K562 (cell line): ENCODE measurements at regions not wholly inside any gene's neighbourhood (a gene's known extent, or its start where the extent isn't known, plus 50 kb on each side); places are given as distances from the start of the nearest gene placed in this dataset.

Source experiments
- ATAC-seq: fragments of 200-7000 bp; cut with Tn5 transposase; 3 replicates; pipeline ENCODE4 v1.9.1; 2020; ENCODE audit warnings: moderate library complexity
- BruUV-seq: library from RNA; stranded (reverse); fragments of 400-500 nt; replicated peaks from 2 replicates; lab custom pipeline; 2021; lab: Mats Ljungman, UMichigan
- CTCF ChIA-PET: fragments of 300-600 bp; formaldehyde crosslinking; extraction: SDS; loops from one replicate; lab custom pipeline; 2021; ENCODE audit warnings: low intra/inter-chr PET ratio; lab: Yijun Ruan, JAX
- POLR2A ChIA-PET: fragments of 300-600, 350-650 bp; sonication (Branson Sonifier 250); formaldehyde crosslinking; extraction: SDS; loops from one replicate; lab custom pipeline; 2021; ENCODE audit warnings: antibody characterized with exemption, inconsistent platforms; lab: Yijun Ruan, JAX
- DNase-seq, 4 experiments: peaks; one replicate each; pipeline versions ENCODE4 v3.0.0 to v3.0.0-alpha.2; 2011 to 2018; ENCODE audit warnings: low spot score in 3 of 4, mixed read lengths in 3 of 4; ENCODE audit errors: extremely low read depth in 1 of 4
- FAIRE-seq: peaks from 2 replicates; lab custom pipeline; 2011; peaks lifted over from hg19 to GRCh38; lab: Jason Lieb, UNC
- H2AFZ ChIP-seq: 2 replicates; pipeline ENCODE4 v1.6.0; 2011; ENCODE audit warnings: low read depth, low read length, control low read depth, inconsistent platforms
- H3K27ac ChIP-seq: fragments of 200-600 bp; 3 replicates; pipeline ENCODE4 v1.8.0; 2011; ENCODE audit warnings: low read depth, mild to moderate bottlenecking, control low read depth, inconsistent platforms, low read length, moderate library complexity, mixed read lengths; ENCODE audit errors: extremely low read depth
- H3K27me3 ChIP-seq, 2 experiments: fragments of 300-600 bp in 1 of 2; 2 replicates in 1 of 2; 3 replicates in 1 of 2; pipeline versions ENCODE4 v1.6.0 to v1.8.0; 2011; ENCODE audit warnings: inconsistent platforms in 2 of 2, low read length in 2 of 2, mild to moderate bottlenecking in 1 of 2, mixed read lengths in 1 of 2, moderate library complexity in 1 of 2; ENCODE audit not compliant: control insufficient read depth in 2 of 2, insufficient read depth in 2 of 2
- H3K36me3 ChIP-seq: fragments of 300-600 bp; 3 replicates; pipeline ENCODE4 v1.8.0; 2011; ENCODE audit warnings: mild to moderate bottlenecking, low read length, inconsistent platforms; ENCODE audit not compliant: control insufficient read depth, insufficient read depth
- H3K4me1 ChIP-seq, 2 experiments: fragments of 200-600 bp in 1 of 2; replicated peaks in 1 of 2; 2 replicates in 1 of 2; 3 replicates in 1 of 2; pipeline versions ENCODE4 v1.5.1 to v1.8.0; 2011; ENCODE audit warnings: inconsistent platforms in 2 of 2, low read length in 2 of 2, mild to moderate bottlenecking in 1 of 2, mixed read lengths in 1 of 2, moderate library complexity in 1 of 2; ENCODE audit not compliant: control insufficient read depth in 2 of 2, insufficient read depth in 2 of 2
- H3K4me2 ChIP-seq: 2 replicates; pipeline ENCODE4 v1.6.1; 2011; ENCODE audit warnings: low read length, control low read depth, inconsistent platforms, mixed read lengths; ENCODE audit not compliant: insufficient read depth
- H3K4me3 ChIP-seq: fragments of 200-600 bp; sonication (generic), shearing (Covaris generic); 2 replicates; pipeline ENCODE4 v1.5.1; 2016; ENCODE audit warnings: control low read depth, inconsistent platforms
- H3K79me2 ChIP-seq: fragments of 200-600 bp; 3 replicates; pipeline ENCODE4 v1.8.0; 2011; ENCODE audit warnings: low read length, inconsistent platforms; ENCODE audit not compliant: control insufficient read depth, insufficient read depth
- H3K9ac ChIP-seq, 2 experiments: 2 replicates each; pipeline versions ENCODE4 v1.6.0 to v1.6.1; 2011; ENCODE audit warnings: low read depth in 2 of 2, low read length in 2 of 2, control low read depth in 1 of 2, inconsistent platforms in 1 of 2, mild to moderate bottlenecking in 1 of 2, mixed read lengths in 1 of 2; ENCODE audit not compliant: insufficient read depth in 1 of 2
- H3K9me1 ChIP-seq: one replicate; pipeline ENCODE4 v1.6.0; 2011; ENCODE audit warnings: inconsistent platforms, mild to moderate bottlenecking, low read length, moderate library complexity; ENCODE audit not compliant: control insufficient read depth, insufficient read depth
- H3K9me3 ChIP-seq: replicated peaks from 2 replicates; pipeline ENCODE4 v1.5.1; 2011; ENCODE audit warnings: low read depth, low read length, inconsistent platforms; ENCODE audit not compliant: control insufficient read depth, insufficient read depth
- H4K20me1 ChIP-seq: replicated peaks from 2 replicates; pipeline ENCODE4 v1.6.1; 2011; ENCODE audit warnings: low read length, inconsistent platforms, mixed read lengths; ENCODE audit not compliant: control insufficient read depth, insufficient read depth
- E2F3 ChIP-seq: fragments of 250-450 bp; sonication (Bioruptor Pico); IDR thresholded peaks from 2 replicates; pipeline ENCODE4 v1.4.0; 2020; ENCODE audit warnings: mild to moderate bottlenecking
- EGR1 ChIP-seq: fragments of 450-650 bp; conservative IDR thresholded peaks from 2 replicates; pipeline ENCODE4 v1.6.1; 2017; ENCODE audit warnings: mild to moderate bottlenecking
- MITF ChIP-seq: IDR thresholded peaks from 2 replicates; pipeline ENCODE4 v1.6.1; 2014; ENCODE audit warnings: antibody characterized with exemption
- NRF1 ChIP-seq, 2 experiments: fragments of 450-650 bp; IDR thresholded peaks in 1 of 2; conservative IDR thresholded peaks in 1 of 2; 2 replicates each; pipeline ENCODE4 v1.6.1; 2014; ENCODE audit warnings: mild to moderate bottlenecking in 2 of 2
- RBM25 ChIP-seq: fragments of 200-400 bp; formaldehyde crosslinking; IDR thresholded peaks from 2 replicates; pipeline ENCODE4 v1.6.1; 2018; ENCODE audit warnings: low read length, low read depth, moderate library complexity; ENCODE audit not compliant: severe bottlenecking
- RERE ChIP-seq: sonication (generic); formaldehyde crosslinking; IDR thresholded peaks from 2 replicates; pipeline ENCODE4 v1.8.0; 2023; ENCODE audit warnings: missing genetic modification reagents, mild to moderate bottlenecking, borderline replicate concordance
- RFX1 ChIP-seq: fragments of 450-650 bp; IDR thresholded peaks from 2 replicates; pipeline ENCODE4 v1.6.1; 2016; ENCODE audit warnings: mild to moderate bottlenecking, moderate library complexity
- SNRNP70 ChIP-seq: fragments of 200-400 bp; formaldehyde crosslinking; optimal IDR thresholded peaks from 2 replicates; pipeline ENCODE3; 2017; ENCODE audit warnings: low read depth, low read length
- TFAP4 ChIP-seq: sonication (generic); formaldehyde crosslinking; IDR thresholded peaks from 2 replicates; pipeline ENCODE4 v1.8.0; 2022; ENCODE audit warnings: missing genetic modification reagents, mild to moderate bottlenecking, moderate library complexity, borderline replicate concordance
- ZNF316 ChIP-seq: fragments of 450-650 bp; IDR thresholded peaks from 2 replicates; pipeline ENCODE4 v1.6.1; 2016
- WGBS: fragments of 100-300 bp; shearing (Covaris generic); methylation state at CpG from one replicate; pipeline ENCODE4 v1.1.6; 2016; ENCODE audit warnings: low coverage, mixed read lengths; ENCODE audit not compliant: insufficient coverage; ENCODE audit errors: missing lambda C conversion rate; 5-methylcytosine and 5-hydroxymethylcytosine counted together
- in situ Hi-C: fragments of 300-500 bp; cut with MboI; formaldehyde crosslinking; loops from 4 replicates; pipeline ENCODE4 v1.15.0; 2018; ENCODE audit warnings: inconsistent platforms, mixed read lengths
- intact Hi-C: fragments of 100-400 bp; cut with micrococcal nuclease; formaldehyde crosslinking; loops from 2 replicates; pipeline ENCODE4 v1.14.2; 2022

DNA sequence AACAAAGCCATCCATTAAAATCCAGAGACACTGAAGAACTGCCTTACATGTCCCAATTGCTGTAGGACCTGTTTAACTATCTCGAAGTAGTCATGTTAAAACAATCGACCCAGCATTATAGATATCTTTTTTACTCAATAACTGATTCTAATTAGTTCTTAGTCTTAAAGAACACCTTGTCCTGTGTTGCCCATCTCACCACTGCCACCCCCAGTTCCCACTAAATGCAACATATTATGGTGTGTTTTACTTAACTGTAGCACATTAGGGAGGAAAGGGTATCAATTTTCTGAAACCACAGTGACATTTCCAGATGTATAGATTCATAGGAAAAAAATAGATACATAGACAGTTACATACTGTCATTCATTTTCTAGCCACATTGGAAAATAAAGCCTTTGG is 221.2 kb downstream of the MEF2C start (continued):
- TF ChIP-seq MITF (no peak), ZNF316 (no peak)

DNA sequence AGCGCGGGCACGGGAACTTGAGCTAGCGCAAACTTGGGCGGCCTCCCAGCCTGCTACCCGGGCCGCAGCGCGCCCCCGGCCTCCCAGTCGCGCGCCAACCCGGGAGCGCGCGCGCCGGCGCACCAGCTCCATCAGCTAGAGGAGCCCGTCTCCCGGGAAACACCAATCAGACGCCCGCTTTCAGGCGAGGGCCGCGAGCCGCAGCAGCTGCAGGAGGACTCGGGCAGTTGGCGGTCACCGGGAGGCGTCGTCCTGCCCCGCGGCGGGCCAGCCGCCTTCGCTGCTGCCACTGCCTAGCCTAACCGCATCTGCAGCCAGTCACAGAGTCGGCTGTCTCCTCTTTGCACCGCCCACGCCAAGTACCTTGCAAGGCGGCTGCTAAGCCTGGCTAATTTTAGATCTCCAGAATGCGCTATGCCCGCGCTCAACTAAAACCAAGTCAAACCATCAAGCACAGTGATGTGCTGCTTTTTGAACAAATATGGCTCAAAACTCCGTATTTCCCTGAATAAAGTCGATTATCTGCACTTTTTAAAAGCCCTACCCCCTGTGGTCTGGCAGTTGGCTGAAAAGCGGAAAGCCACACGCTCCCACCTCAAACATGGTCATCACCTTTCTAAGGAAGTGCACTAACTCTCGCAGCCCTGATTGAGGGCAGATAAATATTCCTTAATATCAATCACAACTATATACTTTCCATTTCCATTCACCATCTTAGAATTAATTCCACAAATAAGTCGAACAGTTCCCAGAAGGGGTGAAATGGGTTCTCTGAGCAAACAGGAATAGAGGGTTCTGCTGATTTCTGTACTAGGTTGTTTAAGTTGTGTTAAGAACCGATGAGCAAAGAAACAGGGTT is 221.8 kb downstream of the MEF2C start:
- H3K36me3 ChIP-seq: no peaks in the 10 kb centered on the region
- FAIRE-seq (no peak), ATAC-seq (peak; percentile 89), DNase-seq (peak; percentile 40 to 79 (median 55))
- H3K4me3 ChIP-seq: no peak overlapping the region; the same call in 1 of the 2 replicates
- in situ Hi-C loops (no loop called here), intact Hi-C loops (no loop called here)
- H3K79me2 ChIP-seq: no peaks in the 10 kb centered on the region
- 7% methylated on average over 46 of the region's 53 CpGs for WGBS
- H3K27ac ChIP-seq: no peak overlapping the region
- POLR2A ChIA-PET: interaction anchor here (0.8 kb wide), 1 partner anchor 15 kb away, joined by 3 read pairs; no protein-coding TSS in a partner anchor
- peak overlapping the region; percentile 16; the same call in 1 of the 2 replicates for H2AFZ ChIP-seq
- BruUV-seq: no TSS peak
- peaks cover 0 to 13% of the 10 kb centered on the region in 2 experiments; a peak in 2 of 5 replicates for H3K4me1 ChIP-seq
- CTCF ChIA-PET: no interaction called here
- H3K27me3 ChIP-seq: peaks cover 10 to 19% of the 10 kb centered on the region in 2 experiments; a peak in 3 of 5 replicates
- H3K9me1 ChIP-seq: no peaks in the 10 kb centered on the region
- H3K9ac ChIP-seq: peak overlapping the region in 1 of 2 experiments; percentile 28; a peak in 1 of 4 replicates
- H4K20me1 ChIP-seq: no peaks in the 10 kb centered on the region
- peak overlapping the region; percentile 26; the same call in 1 of the 2 replicates for H3K4me2 ChIP-seq
- H3K9me3 ChIP-seq: no peaks in the 10 kb centered on the region
- TF ChIP-seq SNRNP70: no peak
- TF ChIP-seq EGR1: peak; percentile 57
- TF ChIP-seq RFX1: peak; percentile 48; the same call in 1 of the 2 replicates
- no peak for TF ChIP-seq E2F3
- peak; percentile 4 for TF ChIP-seq RBM25
- peak; percentile 36; the same call in 1 of the 2 replicates for TF ChIP-seq TFAP4 (CRISPR knock-in tag)
- peak; percentile 80 to 81 for TF ChIP-seq NRF1 (conservative IDR thresholded peaks at IDR 0.05 in 1 of 2, IDR thresholded peaks at IDR 0.05 in 1 of 2)
- TF ChIP-seq RERE (CRISPR knock-in tag): no peak
